RWPE2 (cell line): ENCODE measurements at regions not wholly inside any gene's neighbourhood (a gene's known extent, or its start where the extent isn't known, plus 50 kb on each side); places are given as distances from the start of the nearest gene placed in this dataset.

Source experiments
- ATAC-seq: fragments of 200-7000 bp; cut with Tn5 transposase; 3 replicates; pipeline ENCODE4 v1.9.1; 2021; ENCODE audit warnings: low read depth
- DNase-seq: peaks from one replicate; pipeline ENCODE4 v3.0.0-alpha.2; 2020; ENCODE audit warnings: low spot score
- H3K27ac ChIP-seq: fragments of 450-650 bp; 2 replicates; pipeline ENCODE4 v1.5.1; 2017; ENCODE audit warnings: mild to moderate bottlenecking; ENCODE audit not compliant: poor library complexity, severe bottlenecking
- H3K27me3 ChIP-seq: fragments of 250-450 bp; sonication (Bioruptor Pico); 2 replicates; pipeline ENCODE4 v1.5.1; 2021; ENCODE audit warnings: mild to moderate bottlenecking, moderate library complexity; ENCODE audit not compliant: insufficient read depth, poor library complexity, severe bottlenecking
- H3K36me3 ChIP-seq: fragments of 250-450 bp; sonication (Bioruptor Pico); 2 replicates; pipeline ENCODE4 v1.5.1; 2020; ENCODE audit warnings: low read depth, mild to moderate bottlenecking, moderate library complexity
- H3K4me1 ChIP-seq: fragments of 250-450 bp; sonication (Bioruptor Pico); 2 replicates; pipeline ENCODE4 v1.5.1; 2021; ENCODE audit warnings: mild to moderate bottlenecking, moderate library complexity; ENCODE audit not compliant: insufficient read depth, poor library complexity, severe bottlenecking
- H3K4me3 ChIP-seq: fragments of 250-450 bp; sonication (Bioruptor Pico); 2 replicates; pipeline ENCODE4 v1.5.1; 2021; ENCODE audit warnings: mild to moderate bottlenecking, moderate library complexity; ENCODE audit not compliant: severe bottlenecking
- H3K9me3 ChIP-seq: fragments of 250-450 bp; sonication (Bioruptor Pico); 2 replicates; pipeline ENCODE4 v1.5.1; 2021; ENCODE audit warnings: mild to moderate bottlenecking, moderate library complexity; ENCODE audit not compliant: severe bottlenecking
- TF ChIP-seq, protein P1 (sequence below): fragments of 450-650 bp; IDR thresholded peaks from one replicate; pipeline ENCODE4 v1.5.1; 2017; ENCODE audit warnings: mild to moderate bottlenecking, moderate library complexity; ENCODE audit not compliant: poor library complexity, severe bottlenecking

DNA sequence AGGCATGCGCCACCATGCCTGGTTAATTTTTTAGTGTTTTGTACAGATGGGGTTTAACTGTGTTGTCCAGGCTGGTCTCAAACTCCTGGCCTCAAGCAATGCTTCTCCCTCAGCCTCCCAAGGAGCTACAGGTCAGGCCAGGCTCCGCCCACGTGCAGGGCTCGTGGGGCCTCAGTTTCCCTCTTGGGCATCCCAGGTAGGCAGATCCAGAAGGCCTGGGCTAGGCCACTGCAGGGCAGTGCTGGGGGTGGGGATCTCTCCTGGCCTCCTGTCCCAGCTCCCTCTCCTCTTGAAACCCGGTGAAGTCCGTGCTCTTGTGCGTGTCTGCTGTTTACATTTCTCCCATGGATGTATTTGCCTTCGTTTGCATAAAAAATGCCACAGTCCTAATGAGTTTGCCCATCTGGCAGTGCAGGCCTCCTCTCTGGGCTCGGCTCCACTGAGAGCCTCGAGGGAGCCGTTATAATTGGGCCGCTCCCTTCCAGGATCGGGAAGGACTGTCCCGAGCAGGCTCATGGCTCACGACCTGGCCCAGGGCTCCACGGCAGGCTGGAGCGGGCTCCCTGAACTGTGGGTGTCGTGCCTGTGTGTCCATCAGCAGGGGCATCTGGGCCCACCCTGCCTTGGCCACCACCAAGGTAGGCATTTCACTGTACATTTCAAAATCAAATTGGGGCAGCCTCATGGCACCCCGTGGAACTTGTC lies 52.6 kb upstream of the RUFY1 start:
- DNase-seq (no peak), ATAC-seq (no peak)
- Histone ChIP-seq H3K9me3 (no peaks in the 10 kb centered on the region), H3K27ac (no peak overlapping the region), H3K27me3 (no peaks in the 10 kb centered on the region), H3K36me3 (no peaks in the 10 kb centered on the region), H3K4me3 (no peak overlapping the region), H3K4me1 (no peaks in the 10 kb centered on the region)
- TF ChIP-seq, protein P1, sequence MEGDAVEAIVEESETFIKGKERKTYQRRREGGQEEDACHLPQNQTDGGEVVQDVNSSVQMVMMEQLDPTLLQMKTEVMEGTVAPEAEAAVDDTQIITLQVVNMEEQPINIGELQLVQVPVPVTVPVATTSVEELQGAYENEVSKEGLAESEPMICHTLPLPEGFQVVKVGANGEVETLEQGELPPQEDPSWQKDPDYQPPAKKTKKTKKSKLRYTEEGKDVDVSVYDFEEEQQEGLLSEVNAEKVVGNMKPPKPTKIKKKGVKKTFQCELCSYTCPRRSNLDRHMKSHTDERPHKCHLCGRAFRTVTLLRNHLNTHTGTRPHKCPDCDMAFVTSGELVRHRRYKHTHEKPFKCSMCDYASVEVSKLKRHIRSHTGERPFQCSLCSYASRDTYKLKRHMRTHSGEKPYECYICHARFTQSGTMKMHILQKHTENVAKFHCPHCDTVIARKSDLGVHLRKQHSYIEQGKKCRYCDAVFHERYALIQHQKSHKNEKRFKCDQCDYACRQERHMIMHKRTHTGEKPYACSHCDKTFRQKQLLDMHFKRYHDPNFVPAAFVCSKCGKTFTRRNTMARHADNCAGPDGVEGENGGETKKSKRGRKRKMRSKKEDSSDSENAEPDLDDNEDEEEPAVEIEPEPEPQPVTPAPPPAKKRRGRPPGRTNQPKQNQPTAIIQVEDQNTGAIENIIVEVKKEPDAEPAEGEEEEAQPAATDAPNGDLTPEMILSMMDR = no peak

- H3K27ac ChIP-seq = no peak overlapping the region
- H3K27me3 ChIP-seq = no peaks in the 10 kb centered on the region
- ATAC-seq = peak; percentile 37; the same call in 1 of the 3 replicates
- no peaks in the 10 kb centered on the region for H3K36me3 ChIP-seq
- H3K4me1 ChIP-seq = no peaks in the 10 kb centered on the region
- H3K9me3 ChIP-seq = no peaks in the 10 kb centered on the region
- no peak overlapping the region for H3K4me3 ChIP-seq
- DNase-seq = no peak
- TF ChIP-seq, protein P1 = peak; percentile 40
Measured at GRCh38 chr5:179495906-179496455, 54.4 kb upstream of the RUFY1 start.

GRCh38 chr5:179494774-179495526 lies 55.4 kb upstream of the RUFY1 start:
- H3K27me3 ChIP-seq = no peaks in the 10 kb centered on the region
- DNase-seq = no peak
- no peaks in the 10 kb centered on the region for H3K36me3 ChIP-seq
- no peak overlapping the region for H3K27ac ChIP-seq
- ATAC-seq = no peak
- TF ChIP-seq, protein P1 = no peak
- H3K9me3 ChIP-seq = no peaks in the 10 kb centered on the region
- no peak overlapping the region for H3K4me3 ChIP-seq
- no peaks in the 10 kb centered on the region for H3K4me1 ChIP-seq

GRCh38 chr5:179488975-179489374 lies 61.4 kb upstream of the RUFY1 start:
- H3K27me3 ChIP-seq = no peaks in the 10 kb centered on the region
- no peaks in the 10 kb centered on the region for H3K9me3 ChIP-seq
- H3K36me3 ChIP-seq = no peaks in the 10 kb centered on the region
- no peak overlapping the region for H3K4me3 ChIP-seq
- DNase-seq = no peak
- no peaks in the 10 kb centered on the region for H3K4me1 ChIP-seq
- no peak overlapping the region for H3K27ac ChIP-seq
- no peak for ATAC-seq
- TF ChIP-seq, protein P1 = no peak

- Histone ChIP-seq H3K36me3 (no peaks in the 10 kb centered on the region), H3K27ac (no peak overlapping the region), H3K27me3 (no peaks in the 10 kb centered on the region), H3K4me3 (no peak overlapping the region), H3K9me3 (no peaks in the 10 kb centered on the region), H3K4me1 (no peaks in the 10 kb centered on the region)
- no peak for DNase-seq
- ATAC-seq = no peak
- TF ChIP-seq, protein P1 = no peak
Measured at GRCh38 chr5:179488491-179488890, 61.9 kb upstream of the RUFY1 start.
